Neural cell (in vitro differentiated cells): ENCODE measurements at regions not wholly inside any gene's neighbourhood (a gene's known extent, or its start where the extent isn't known, plus 50 kb on each side); places are given as distances from the start of the nearest gene placed in this dataset.

Source experiments
- H2AFZ ChIP-seq: fragments of 200-600, 300-800 bp; sonication (generic), shearing (Covaris generic); 2 replicates; pipeline ENCODE4 v1.6.0; 2014; ENCODE audit warnings: low read depth, mild to moderate bottlenecking, antibody characterized with exemption, low read length, moderate library complexity
- H3F3A ChIP-seq: fragments of 200-600 bp; shearing (Covaris generic); 2 replicates; pipeline ENCODE4 v1.6.1; 2016; ENCODE audit warnings: mild to moderate bottlenecking, moderate library complexity, mixed read lengths, antibody characterized with exemption, low read length; ENCODE audit not compliant: insufficient read depth, poor library complexity, severe bottlenecking
- H3K27ac ChIP-seq: fragments of 200-600, 300-800 bp; sonication (generic), shearing (Covaris generic); 2 replicates; pipeline ENCODE4 v1.5.1; 2014; ENCODE audit warnings: mild to moderate bottlenecking, low read length, moderate library complexity
- H3K27me3 ChIP-seq: fragments of 300-800, 200-600 bp; sonication (generic), shearing (Covaris generic); 2 replicates; pipeline ENCODE4 v1.6.0; 2014; ENCODE audit warnings: mild to moderate bottlenecking, low read depth, low read length, moderate library complexity; ENCODE audit not compliant: insufficient read depth
- H3K36me3 ChIP-seq: fragments of 300-800, 200-600 bp; sonication (generic), shearing (Covaris generic); 2 replicates; pipeline ENCODE4 v1.5.1; 2014; ENCODE audit warnings: mild to moderate bottlenecking, antibody characterized with exemption, low read length, moderate library complexity; ENCODE audit not compliant: insufficient read depth
- H3K4me2 ChIP-seq: fragments of 300-800, 200-600 bp; sonication (generic), shearing (Covaris generic); 2 replicates; pipeline ENCODE4 v1.6.0; 2014; ENCODE audit warnings: mild to moderate bottlenecking, low read length
- H3K4me3 ChIP-seq: fragments of 300-800, 200-600 bp; sonication (generic), shearing (Covaris generic); 2 replicates; pipeline ENCODE4 v1.5.1; 2014; ENCODE audit warnings: mild to moderate bottlenecking, low read length, moderate library complexity
- H3K79me2 ChIP-seq: fragments of 200-600 bp; shearing (Covaris generic); replicated peaks from 2 replicates; pipeline ENCODE4 v1.6.0; 2014; ENCODE audit warnings: mild to moderate bottlenecking, low read length, moderate library complexity; ENCODE audit not compliant: insufficient read depth
- H3K9ac ChIP-seq: fragments of 300-800, 200-600 bp; sonication (generic), shearing (Covaris generic); 2 replicates; pipeline ENCODE4 v1.6.1; 2016; ENCODE audit warnings: mild to moderate bottlenecking, low read length, mixed read lengths
- H3K9me2 ChIP-seq: fragments of 200-600 bp; shearing (Covaris generic); 2 replicates; pipeline ENCODE4 v1.6.1; 2016; ENCODE audit warnings: mild to moderate bottlenecking, low read length, mixed read lengths; ENCODE audit not compliant: insufficient read depth
- H3K9me3 ChIP-seq: fragments of 200-600, 300-800 bp; sonication (generic), shearing (Covaris generic); 2 replicates; pipeline ENCODE4 v1.6.1; 2016; ENCODE audit warnings: mild to moderate bottlenecking, mixed run types, low read length, moderate library complexity, mixed read lengths
- H4K20me1 ChIP-seq: fragments of 200-600 bp; shearing (Covaris generic); 2 replicates; pipeline ENCODE4 v1.6.1; 2016; ENCODE audit warnings: mild to moderate bottlenecking, mixed run types; ENCODE audit not compliant: insufficient read depth
- CTCF ChIP-seq: fragments of 450-650 bp; IDR thresholded peaks from 2 replicates; pipeline ENCODE4 v1.5.1; 2014; ENCODE audit warnings: antibody characterized with exemption, mild to moderate bottlenecking, moderate library complexity; ENCODE audit not compliant: poor library complexity, severe bottlenecking
- EP300 ChIP-seq: fragments of 450-650 bp; conservative IDR thresholded peaks from 2 replicates; pipeline ENCODE4 v1.6.1; 2014; ENCODE audit warnings: antibody characterized with exemption, mild to moderate bottlenecking, moderate library complexity; ENCODE audit not compliant: poor library complexity, severe bottlenecking
- EZH2 ChIP-seq: fragments of 200-600, 300-800 bp; shearing (Covaris generic), sonication (generic); IDR thresholded peaks from 2 replicates; pipeline ENCODE4 v1.6.1; 2014; ENCODE audit warnings: antibody characterized with exemption, low read length, borderline replicate concordance, mild to moderate bottlenecking; ENCODE audit not compliant: insufficient read depth, poor library complexity, severe bottlenecking
- MXI1 ChIP-seq: fragments of 450-650 bp; conservative IDR thresholded peaks from 2 replicates; pipeline ENCODE4 v1.6.1; 2014; ENCODE audit warnings: antibody characterized with exemption, mild to moderate bottlenecking; ENCODE audit not compliant: poor library complexity, severe bottlenecking
- POLR2AphosphoS5 ChIP-seq: IDR thresholded peaks from 2 replicates; pipeline ENCODE4 v1.6.1; 2012
- RAD21 ChIP-seq: fragments of 450-650 bp; conservative IDR thresholded peaks from 2 replicates; pipeline ENCODE4 v1.6.1; 2014; ENCODE audit warnings: antibody characterized with exemption, mild to moderate bottlenecking, moderate library complexity
- SMC3 ChIP-seq: fragments of 450-650 bp; conservative IDR thresholded peaks from 2 replicates; pipeline ENCODE4 v1.6.1; 2014; ENCODE audit warnings: antibody characterized with exemption, mild to moderate bottlenecking, moderate library complexity; ENCODE audit not compliant: poor library complexity
- TAF1 ChIP-seq: IDR thresholded peaks from 2 replicates; pipeline ENCODE4 v1.6.1; 2012; ENCODE audit warnings: low read depth
- TF ChIP-seq, protein P1 (sequence below): IDR thresholded peaks from 2 replicates; pipeline ENCODE4 v1.6.1; 2012; ENCODE audit warnings: borderline replicate concordance

- H3K27me3 ChIP-seq = no peaks in the 10 kb centered on the region
- no peak overlapping the region for H3K4me2 ChIP-seq
- no peaks in the 10 kb centered on the region for H3K9me3 ChIP-seq
- no peak overlapping the region for H2AFZ ChIP-seq
- H3K27ac ChIP-seq = no peak overlapping the region
- no peak overlapping the region for H3K4me3 ChIP-seq
- H3K9ac ChIP-seq = no peak overlapping the region
- no peaks in the 10 kb centered on the region for H3F3A ChIP-seq
- no peaks in the 10 kb centered on the region for H3K79me2 ChIP-seq
- no peaks in the 10 kb centered on the region for H3K36me3 ChIP-seq
- no peaks in the 10 kb centered on the region for H4K20me1 ChIP-seq
- H3K9me2 ChIP-seq = no peaks in the 10 kb centered on the region
- TF ChIP-seq POLR2AphosphoS5 (no peak), SMC3 (no peak), MXI1 (no peak), RAD21 (no peak), EZH2 (no peak), TAF1 (no peak)
- TF ChIP-seq, protein P1, sequence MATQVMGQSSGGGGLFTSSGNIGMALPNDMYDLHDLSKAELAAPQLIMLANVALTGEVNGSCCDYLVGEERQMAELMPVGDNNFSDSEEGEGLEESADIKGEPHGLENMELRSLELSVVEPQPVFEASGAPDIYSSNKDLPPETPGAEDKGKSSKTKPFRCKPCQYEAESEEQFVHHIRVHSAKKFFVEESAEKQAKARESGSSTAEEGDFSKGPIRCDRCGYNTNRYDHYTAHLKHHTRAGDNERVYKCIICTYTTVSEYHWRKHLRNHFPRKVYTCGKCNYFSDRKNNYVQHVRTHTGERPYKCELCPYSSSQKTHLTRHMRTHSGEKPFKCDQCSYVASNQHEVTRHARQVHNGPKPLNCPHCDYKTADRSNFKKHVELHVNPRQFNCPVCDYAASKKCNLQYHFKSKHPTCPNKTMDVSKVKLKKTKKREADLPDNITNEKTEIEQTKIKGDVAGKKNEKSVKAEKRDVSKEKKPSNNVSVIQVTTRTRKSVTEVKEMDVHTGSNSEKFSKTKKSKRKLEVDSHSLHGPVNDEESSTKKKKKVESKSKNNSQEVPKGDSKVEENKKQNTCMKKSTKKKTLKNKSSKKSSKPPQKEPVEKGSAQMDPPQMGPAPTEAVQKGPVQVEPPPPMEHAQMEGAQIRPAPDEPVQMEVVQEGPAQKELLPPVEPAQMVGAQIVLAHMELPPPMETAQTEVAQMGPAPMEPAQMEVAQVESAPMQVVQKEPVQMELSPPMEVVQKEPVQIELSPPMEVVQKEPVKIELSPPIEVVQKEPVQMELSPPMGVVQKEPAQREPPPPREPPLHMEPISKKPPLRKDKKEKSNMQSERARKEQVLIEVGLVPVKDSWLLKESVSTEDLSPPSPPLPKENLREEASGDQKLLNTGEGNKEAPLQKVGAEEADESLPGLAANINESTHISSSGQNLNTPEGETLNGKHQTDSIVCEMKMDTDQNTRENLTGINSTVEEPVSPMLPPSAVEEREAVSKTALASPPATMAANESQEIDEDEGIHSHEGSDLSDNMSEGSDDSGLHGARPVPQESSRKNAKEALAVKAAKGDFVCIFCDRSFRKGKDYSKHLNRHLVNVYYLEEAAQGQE = no peak
Measured at GRCh38 chr18:61957801-61958516, 65.2 kb upstream of the RNF152 start.

DNA sequence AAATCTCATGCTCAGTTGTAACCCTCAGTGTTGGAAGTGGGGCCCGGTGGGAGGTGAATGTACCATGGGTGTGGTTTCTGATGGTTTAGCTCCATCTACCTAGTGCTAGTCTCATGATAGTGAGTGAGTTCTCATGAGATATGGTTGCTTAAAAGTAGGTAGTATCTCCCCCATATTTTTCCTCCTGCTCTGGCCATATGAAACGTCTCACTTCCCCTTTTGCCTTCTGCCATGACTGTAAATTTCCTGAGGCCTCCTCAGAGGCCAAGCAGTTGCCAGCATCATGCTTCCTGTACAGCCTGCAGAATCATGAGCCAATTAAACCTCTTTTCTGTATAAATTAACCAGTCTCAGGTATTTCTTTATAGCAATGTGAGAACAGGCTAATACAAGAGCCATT, 62.8 kb upstream of the RNF152 start:
- H2AFZ ChIP-seq = no peak overlapping the region
- H3K4me2 ChIP-seq = no peak overlapping the region
- no peaks in the 10 kb centered on the region for H3K9me3 ChIP-seq
- no peaks in the 10 kb centered on the region for H3K9me2 ChIP-seq
- H3K27me3 ChIP-seq = no peaks in the 10 kb centered on the region
- H3K36me3 ChIP-seq = no peaks in the 10 kb centered on the region
- H3K9ac ChIP-seq = no peak overlapping the region
- H4K20me1 ChIP-seq = no peaks in the 10 kb centered on the region
- H3K27ac ChIP-seq = no peak overlapping the region
- no peak for TF ChIP-seq EP300
- no peak for TF ChIP-seq RAD21
- TF ChIP-seq SMC3 = no peak
- TF ChIP-seq EZH2 = no peak
- no peak for TF ChIP-seq TAF1
- TF ChIP-seq, protein P1 = no peak
- no peak for TF ChIP-seq POLR2AphosphoS5
- TF ChIP-seq MXI1 = no peak
- no peak for TF ChIP-seq CTCF
- no peaks in the 10 kb centered on the region for H3F3A ChIP-seq
- no peaks in the 10 kb centered on the region for H3K79me2 ChIP-seq
- no peak overlapping the region for H3K4me3 ChIP-seq
